Stomach (tissue), 4 donors: ENCODE measurements at regions not wholly inside any gene's neighbourhood (a gene's known extent, or its start where the extent isn't known, plus 50 kb on each side); places are given as distances from the start of the nearest gene placed in this dataset.

Experiments
- EP300 ChIP-seq: sonication (generic); formaldehyde crosslinking; IDR thresholded peaks from one replicate; pipeline ENCODE4 v1.6.1; 2017; ENCODE audit warnings: antibody characterized with exemption
- POLR2A ChIP-seq, 4 donors: fragments of 450-650 bp; IDR thresholded peaks; one replicate each; pipeline ENCODE4 v1.6.1; 2016; ENCODE audit warnings: antibody characterized with exemption in 4 of 4, control low read depth in 2 of 4, mild to moderate bottlenecking in 1 of 4, moderate library complexity in 1 of 4
- POLR2AphosphoS5 ChIP-seq, 3 donors: sonication (generic); formaldehyde crosslinking; IDR thresholded peaks; one replicate each; pipeline ENCODE4 v1.6.1; 2016; ENCODE audit warnings: antibody characterized with exemption in 3 of 3
- TF ChIP-seq, protein P1 (sequence below), 7 experiments: fragments of 450-650 bp in 4 of 7; fragments of 200-600 bp in 3 of 7; sonication (generic) in 3 of 7; IDR thresholded peaks; one replicate each; pipeline ENCODE4 v1.5.1; 2016 to 2019; ENCODE audit warnings: antibody characterized with exemption in 7 of 7, control low read depth in 2 of 7, mild to moderate bottlenecking in 1 of 7

DNA sequence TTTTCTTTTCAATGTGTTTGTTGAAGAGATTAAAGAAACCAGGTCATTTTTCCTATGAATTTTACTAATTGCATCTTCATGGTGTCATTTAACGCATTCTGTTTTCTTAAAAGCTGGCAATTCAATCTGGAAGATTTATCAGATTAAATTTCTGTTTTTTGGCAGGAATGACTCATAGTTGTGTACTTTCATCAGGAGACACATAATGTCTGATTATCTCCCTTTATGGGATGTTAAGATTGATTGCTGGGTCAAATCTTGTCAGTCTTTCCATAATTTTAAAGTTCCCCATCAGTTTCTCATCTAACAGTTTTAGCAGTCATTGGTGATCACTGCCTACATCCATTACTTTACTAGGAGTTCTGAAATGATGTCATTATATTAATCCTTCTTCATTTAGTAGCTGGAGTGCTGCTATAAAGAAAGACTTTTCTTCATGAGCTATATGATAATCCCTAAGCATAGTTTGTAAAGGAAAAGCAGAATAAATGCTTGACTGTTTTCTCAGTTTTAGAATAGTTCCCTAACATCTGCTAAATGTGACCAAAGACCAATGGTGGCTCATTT lies 72.8 kb upstream of the MAP10 start:
- TF ChIP-seq, protein P1, sequence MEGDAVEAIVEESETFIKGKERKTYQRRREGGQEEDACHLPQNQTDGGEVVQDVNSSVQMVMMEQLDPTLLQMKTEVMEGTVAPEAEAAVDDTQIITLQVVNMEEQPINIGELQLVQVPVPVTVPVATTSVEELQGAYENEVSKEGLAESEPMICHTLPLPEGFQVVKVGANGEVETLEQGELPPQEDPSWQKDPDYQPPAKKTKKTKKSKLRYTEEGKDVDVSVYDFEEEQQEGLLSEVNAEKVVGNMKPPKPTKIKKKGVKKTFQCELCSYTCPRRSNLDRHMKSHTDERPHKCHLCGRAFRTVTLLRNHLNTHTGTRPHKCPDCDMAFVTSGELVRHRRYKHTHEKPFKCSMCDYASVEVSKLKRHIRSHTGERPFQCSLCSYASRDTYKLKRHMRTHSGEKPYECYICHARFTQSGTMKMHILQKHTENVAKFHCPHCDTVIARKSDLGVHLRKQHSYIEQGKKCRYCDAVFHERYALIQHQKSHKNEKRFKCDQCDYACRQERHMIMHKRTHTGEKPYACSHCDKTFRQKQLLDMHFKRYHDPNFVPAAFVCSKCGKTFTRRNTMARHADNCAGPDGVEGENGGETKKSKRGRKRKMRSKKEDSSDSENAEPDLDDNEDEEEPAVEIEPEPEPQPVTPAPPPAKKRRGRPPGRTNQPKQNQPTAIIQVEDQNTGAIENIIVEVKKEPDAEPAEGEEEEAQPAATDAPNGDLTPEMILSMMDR (IDR thresholded peaks at IDR 0.05): no peak
- TF ChIP-seq POLR2A (IDR thresholded peaks at IDR 0.05) (no peak), EP300 (no peak), POLR2AphosphoS5 (IDR thresholded peaks at IDR 0.05) (no peak)
